ENCODE measurements at regions not wholly inside any gene's neighbourhood (a gene's known extent, or its start where the extent isn't known, plus 50 kb on each side); places are given as distances from the start of the nearest gene placed in this dataset.

- TF ChIP-seq CTCF (IDR thresholded peaks at IDR 0.05; ENCODE audit: low read depth, low read length) = no peak
- in situ Hi-C loops (cut with HindIII; ENCODE audit: low sequenced_read_pairs) = no loop called here
- no peak for DNase-seq (ENCODE audit: low read depth, low spot score)
Observed at GRCh38 chr12:77469578-77470333, 360.9 kb upstream of the NAV3 start.

DNA sequence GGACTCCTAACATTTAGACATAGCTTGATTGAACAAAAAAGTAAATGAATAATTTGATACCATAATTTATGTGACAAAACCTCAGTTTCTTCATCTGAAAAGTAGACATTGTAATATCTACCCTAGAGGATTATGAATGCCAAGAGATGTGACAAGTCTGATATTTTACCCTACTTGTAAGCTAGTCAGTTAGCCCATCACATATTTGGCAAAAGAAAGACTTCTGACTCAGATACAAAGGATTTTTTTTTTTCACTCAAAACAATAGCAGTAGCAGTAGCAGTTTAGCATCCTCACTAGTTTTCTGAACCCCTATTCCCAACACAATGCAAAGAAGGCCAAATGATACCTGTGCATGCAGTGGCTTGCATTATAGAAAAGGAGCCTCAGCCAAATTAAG lies 377.3 kb upstream of the E2F7 start:
- H3K4me3 ChIP-seq (ENCODE audit: low read depth, low read length) = no peak overlapping the region
- DNase-seq (ENCODE audit: low read depth, low spot score) = no peak
- in situ Hi-C loops (cut with HindIII; ENCODE audit: low sequenced_read_pairs) = no loop called here
- TF ChIP-seq CTCF (IDR thresholded peaks at IDR 0.05; ENCODE audit: low read depth, low read length) = no peak

More at GRCh38 chr12:77469578-77470333, 360.9 kb upstream of the NAV3 start:
- H3K4me3 ChIP-seq (ENCODE audit: low read depth, low read length) = no peak overlapping the region

DNA sequence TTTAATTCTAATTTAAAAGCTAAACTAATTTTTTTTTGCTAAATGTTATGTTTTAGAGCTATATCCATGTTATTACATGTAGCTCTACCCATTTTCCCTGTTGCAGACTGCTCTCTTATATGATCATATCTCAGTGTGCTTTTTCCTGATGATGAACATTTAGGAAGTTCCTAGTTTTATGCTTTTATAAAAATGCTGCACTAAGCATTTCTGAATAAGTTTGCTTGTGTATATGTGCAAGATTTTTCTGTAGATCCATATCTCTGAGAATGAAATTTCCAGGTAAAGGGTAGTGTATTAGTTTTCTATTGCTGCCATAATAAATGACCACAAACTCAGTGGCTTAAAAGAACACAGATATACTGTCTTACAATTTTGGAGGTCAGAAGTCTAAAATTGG lies 374.4 kb upstream of the E2F7 start:
- no peak for DNase-seq (ENCODE audit: low read depth, low spot score)
- in situ Hi-C loops (cut with HindIII; ENCODE audit: low sequenced_read_pairs) = no loop called here
- no peak for TF ChIP-seq CTCF (IDR thresholded peaks at IDR 0.05; ENCODE audit: low read depth, low read length)
- no peak overlapping the region for H3K4me3 ChIP-seq (ENCODE audit: low read depth, low read length)

GRCh38 chr12:77438644-77439043 lies 373.3 kb upstream of the E2F7 start:
- no peak for TF ChIP-seq CTCF (IDR thresholded peaks at IDR 0.05; ENCODE audit: low read depth, low read length)
- in situ Hi-C loops (cut with HindIII; ENCODE audit: low sequenced_read_pairs) = no loop called here
- H3K4me3 ChIP-seq (ENCODE audit: low read depth, low read length) = no peak overlapping the region
- no peak for DNase-seq (ENCODE audit: low read depth, low spot score)

- no peak for TF ChIP-seq CTCF (IDR thresholded peaks at IDR 0.05; ENCODE audit: low read depth, low read length)
Observed at GRCh38 chr12:77437206-77437605, 371.8 kb upstream of the E2F7 start.

GRCh38 chr12:77435446-77436091 lies 370.2 kb upstream of the E2F7 start:
- TF ChIP-seq CTCF (IDR thresholded peaks at IDR 0.05; ENCODE audit: low read depth, low read length) = no peak
- in situ Hi-C loops (cut with HindIII; ENCODE audit: low sequenced_read_pairs) = no loop called here
- no peak overlapping the region for H3K4me3 ChIP-seq (ENCODE audit: low read depth, low read length)
- DNase-seq (ENCODE audit: low read depth, low spot score) = no peak

More at GRCh38 chr12:77437206-77437605, 371.8 kb upstream of the E2F7 start:
- H3K4me3 ChIP-seq (ENCODE audit: low read depth, low read length) = no peak overlapping the region
- in situ Hi-C loops (cut with HindIII; ENCODE audit: low sequenced_read_pairs) = no loop called here
- no peak for DNase-seq (ENCODE audit: low read depth, low spot score)

Measured in astrocyte of the spinal cord (primary cell).